Neural cell (in vitro differentiated cells): ENCODE measurements at regions not wholly inside any gene's neighbourhood (a gene's known extent, or its start where the extent isn't known, plus 50 kb on each side); places are given as distances from the start of the nearest gene placed in this dataset.

Source experiments
- H2AFZ ChIP-seq: fragments of 200-600, 300-800 bp; sonication (generic), shearing (Covaris generic); 2 replicates; pipeline ENCODE4 v1.6.0; 2014; ENCODE audit warnings: low read depth, mild to moderate bottlenecking, antibody characterized with exemption, low read length, moderate library complexity
- H3F3A ChIP-seq: fragments of 200-600 bp; shearing (Covaris generic); 2 replicates; pipeline ENCODE4 v1.6.1; 2016; ENCODE audit warnings: mild to moderate bottlenecking, moderate library complexity, mixed read lengths, antibody characterized with exemption, low read length; ENCODE audit not compliant: insufficient read depth, poor library complexity, severe bottlenecking
- H3K27ac ChIP-seq: fragments of 200-600, 300-800 bp; sonication (generic), shearing (Covaris generic); 2 replicates; pipeline ENCODE4 v1.5.1; 2014; ENCODE audit warnings: mild to moderate bottlenecking, low read length, moderate library complexity
- H3K27me3 ChIP-seq: fragments of 300-800, 200-600 bp; sonication (generic), shearing (Covaris generic); 2 replicates; pipeline ENCODE4 v1.6.0; 2014; ENCODE audit warnings: mild to moderate bottlenecking, low read depth, low read length, moderate library complexity; ENCODE audit not compliant: insufficient read depth
- H3K36me3 ChIP-seq: fragments of 300-800, 200-600 bp; sonication (generic), shearing (Covaris generic); 2 replicates; pipeline ENCODE4 v1.5.1; 2014; ENCODE audit warnings: mild to moderate bottlenecking, antibody characterized with exemption, low read length, moderate library complexity; ENCODE audit not compliant: insufficient read depth
- H3K4me2 ChIP-seq: fragments of 300-800, 200-600 bp; sonication (generic), shearing (Covaris generic); 2 replicates; pipeline ENCODE4 v1.6.0; 2014; ENCODE audit warnings: mild to moderate bottlenecking, low read length
- H3K4me3 ChIP-seq: fragments of 300-800, 200-600 bp; sonication (generic), shearing (Covaris generic); 2 replicates; pipeline ENCODE4 v1.5.1; 2014; ENCODE audit warnings: mild to moderate bottlenecking, low read length, moderate library complexity
- H3K79me2 ChIP-seq: fragments of 200-600 bp; shearing (Covaris generic); replicated peaks from 2 replicates; pipeline ENCODE4 v1.6.0; 2014; ENCODE audit warnings: mild to moderate bottlenecking, low read length, moderate library complexity; ENCODE audit not compliant: insufficient read depth
- H3K9ac ChIP-seq: fragments of 300-800, 200-600 bp; sonication (generic), shearing (Covaris generic); 2 replicates; pipeline ENCODE4 v1.6.1; 2016; ENCODE audit warnings: mild to moderate bottlenecking, low read length, mixed read lengths
- H3K9me2 ChIP-seq: fragments of 200-600 bp; shearing (Covaris generic); 2 replicates; pipeline ENCODE4 v1.6.1; 2016; ENCODE audit warnings: mild to moderate bottlenecking, low read length, mixed read lengths; ENCODE audit not compliant: insufficient read depth
- H3K9me3 ChIP-seq: fragments of 200-600, 300-800 bp; sonication (generic), shearing (Covaris generic); 2 replicates; pipeline ENCODE4 v1.6.1; 2016; ENCODE audit warnings: mild to moderate bottlenecking, mixed run types, low read length, moderate library complexity, mixed read lengths
- H4K20me1 ChIP-seq: fragments of 200-600 bp; shearing (Covaris generic); 2 replicates; pipeline ENCODE4 v1.6.1; 2016; ENCODE audit warnings: mild to moderate bottlenecking, mixed run types; ENCODE audit not compliant: insufficient read depth
- EP300 ChIP-seq: fragments of 450-650 bp; conservative IDR thresholded peaks from 2 replicates; pipeline ENCODE4 v1.6.1; 2014; ENCODE audit warnings: antibody characterized with exemption, mild to moderate bottlenecking, moderate library complexity; ENCODE audit not compliant: poor library complexity, severe bottlenecking
- EZH2 ChIP-seq: fragments of 200-600, 300-800 bp; shearing (Covaris generic), sonication (generic); IDR thresholded peaks from 2 replicates; pipeline ENCODE4 v1.6.1; 2014; ENCODE audit warnings: antibody characterized with exemption, low read length, borderline replicate concordance, mild to moderate bottlenecking; ENCODE audit not compliant: insufficient read depth, poor library complexity, severe bottlenecking
- MXI1 ChIP-seq: fragments of 450-650 bp; conservative IDR thresholded peaks from 2 replicates; pipeline ENCODE4 v1.6.1; 2014; ENCODE audit warnings: antibody characterized with exemption, mild to moderate bottlenecking; ENCODE audit not compliant: poor library complexity, severe bottlenecking
- POLR2AphosphoS5 ChIP-seq: IDR thresholded peaks from 2 replicates; pipeline ENCODE4 v1.6.1; 2012
- RAD21 ChIP-seq: fragments of 450-650 bp; conservative IDR thresholded peaks from 2 replicates; pipeline ENCODE4 v1.6.1; 2014; ENCODE audit warnings: antibody characterized with exemption, mild to moderate bottlenecking, moderate library complexity
- SMC3 ChIP-seq: fragments of 450-650 bp; conservative IDR thresholded peaks from 2 replicates; pipeline ENCODE4 v1.6.1; 2014; ENCODE audit warnings: antibody characterized with exemption, mild to moderate bottlenecking, moderate library complexity; ENCODE audit not compliant: poor library complexity
- TAF1 ChIP-seq: IDR thresholded peaks from 2 replicates; pipeline ENCODE4 v1.6.1; 2012; ENCODE audit warnings: low read depth
- TF ChIP-seq, protein P1 (sequence below): IDR thresholded peaks from 2 replicates; pipeline ENCODE4 v1.6.1; 2012; ENCODE audit warnings: borderline replicate concordance
- TF ChIP-seq, protein P2 (sequence below): fragments of 450-650 bp; IDR thresholded peaks from 2 replicates; pipeline ENCODE4 v1.5.1; 2014; ENCODE audit warnings: antibody characterized with exemption, mild to moderate bottlenecking, moderate library complexity; ENCODE audit not compliant: poor library complexity, severe bottlenecking

DNA sequence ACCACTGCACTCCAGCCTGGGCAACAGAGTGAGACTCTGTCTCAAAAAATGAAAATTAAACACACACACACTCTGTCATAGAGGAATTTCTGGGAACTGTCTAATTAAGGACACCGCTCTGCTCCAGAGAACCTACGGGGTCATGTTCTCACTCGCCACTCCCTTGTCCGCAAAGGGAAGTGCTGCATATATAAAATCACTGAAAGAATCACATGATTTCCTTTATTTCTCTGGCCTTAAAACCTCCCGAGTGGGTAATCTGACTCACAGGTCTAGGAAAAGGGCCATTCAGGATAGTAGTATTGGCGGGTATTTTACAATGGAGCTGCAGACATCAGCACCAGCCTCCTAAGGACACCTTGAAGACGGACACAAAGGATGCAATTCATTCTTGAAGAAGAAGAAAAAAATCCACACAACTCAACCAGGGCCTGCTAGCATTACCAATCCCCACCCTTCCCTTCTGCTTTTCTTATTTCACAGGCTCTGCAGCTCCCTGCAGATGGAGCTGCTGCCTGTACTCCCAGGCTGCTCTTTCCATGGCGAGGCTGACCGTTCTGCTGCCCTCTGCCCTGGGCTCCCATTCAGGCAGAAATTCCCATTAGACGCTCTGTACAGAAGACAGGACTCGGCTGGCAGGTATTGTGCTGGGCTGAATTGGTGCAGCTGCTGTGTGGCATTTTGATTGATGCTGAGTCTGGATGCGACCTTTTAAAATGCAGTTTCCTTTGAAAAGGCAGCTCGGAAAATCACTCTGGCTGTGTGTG, 53.3 kb upstream of the FAM89A start:
- H3K27me3 ChIP-seq = no peaks in the 10 kb centered on the region

DNA sequence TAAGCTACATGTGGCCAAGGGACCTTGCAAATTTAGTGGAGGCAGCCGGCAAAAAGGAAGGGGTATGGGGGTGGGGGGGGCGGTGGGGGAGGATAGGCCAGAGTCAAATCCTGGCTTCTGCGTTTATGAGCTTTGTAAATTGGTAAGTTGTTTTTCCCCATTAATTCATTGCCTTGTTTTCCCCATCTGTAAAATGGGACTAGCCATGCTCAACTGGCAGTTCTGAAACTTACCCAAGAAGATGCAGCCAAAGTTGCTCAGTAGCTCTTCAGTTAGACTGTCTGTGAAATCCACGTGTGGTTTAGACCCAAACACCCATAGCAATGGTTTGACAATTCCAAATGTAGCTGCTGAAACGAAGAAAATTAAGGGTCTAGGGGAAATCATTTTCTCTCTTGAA, 52.3 kb upstream of the FAM89A start:
- Histone ChIP-seq H3K27ac (no peak overlapping the region), H3K9me2 (no peaks in the 10 kb centered on the region), H3K9ac (no peak overlapping the region), H3K36me3 (no peaks in the 10 kb centered on the region), H3K4me2 (no peak overlapping the region), H3K27me3 (no peaks in the 10 kb centered on the region), H2AFZ (no peak overlapping the region), H3K4me3 (no peak overlapping the region), H3K9me3 (no peaks in the 10 kb centered on the region), H3F3A (no peaks in the 10 kb centered on the region), H4K20me1 (no peaks in the 10 kb centered on the region), H3K79me2 (no peaks in the 10 kb centered on the region)
- TF ChIP-seq, protein P1, sequence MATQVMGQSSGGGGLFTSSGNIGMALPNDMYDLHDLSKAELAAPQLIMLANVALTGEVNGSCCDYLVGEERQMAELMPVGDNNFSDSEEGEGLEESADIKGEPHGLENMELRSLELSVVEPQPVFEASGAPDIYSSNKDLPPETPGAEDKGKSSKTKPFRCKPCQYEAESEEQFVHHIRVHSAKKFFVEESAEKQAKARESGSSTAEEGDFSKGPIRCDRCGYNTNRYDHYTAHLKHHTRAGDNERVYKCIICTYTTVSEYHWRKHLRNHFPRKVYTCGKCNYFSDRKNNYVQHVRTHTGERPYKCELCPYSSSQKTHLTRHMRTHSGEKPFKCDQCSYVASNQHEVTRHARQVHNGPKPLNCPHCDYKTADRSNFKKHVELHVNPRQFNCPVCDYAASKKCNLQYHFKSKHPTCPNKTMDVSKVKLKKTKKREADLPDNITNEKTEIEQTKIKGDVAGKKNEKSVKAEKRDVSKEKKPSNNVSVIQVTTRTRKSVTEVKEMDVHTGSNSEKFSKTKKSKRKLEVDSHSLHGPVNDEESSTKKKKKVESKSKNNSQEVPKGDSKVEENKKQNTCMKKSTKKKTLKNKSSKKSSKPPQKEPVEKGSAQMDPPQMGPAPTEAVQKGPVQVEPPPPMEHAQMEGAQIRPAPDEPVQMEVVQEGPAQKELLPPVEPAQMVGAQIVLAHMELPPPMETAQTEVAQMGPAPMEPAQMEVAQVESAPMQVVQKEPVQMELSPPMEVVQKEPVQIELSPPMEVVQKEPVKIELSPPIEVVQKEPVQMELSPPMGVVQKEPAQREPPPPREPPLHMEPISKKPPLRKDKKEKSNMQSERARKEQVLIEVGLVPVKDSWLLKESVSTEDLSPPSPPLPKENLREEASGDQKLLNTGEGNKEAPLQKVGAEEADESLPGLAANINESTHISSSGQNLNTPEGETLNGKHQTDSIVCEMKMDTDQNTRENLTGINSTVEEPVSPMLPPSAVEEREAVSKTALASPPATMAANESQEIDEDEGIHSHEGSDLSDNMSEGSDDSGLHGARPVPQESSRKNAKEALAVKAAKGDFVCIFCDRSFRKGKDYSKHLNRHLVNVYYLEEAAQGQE = no peak
- TF ChIP-seq RAD21 (no peak), POLR2AphosphoS5 (no peak), MXI1 (no peak), TAF1 (no peak), EP300 (no peak), SMC3 (no peak), EZH2 (no peak)
- TF ChIP-seq, protein P2, sequence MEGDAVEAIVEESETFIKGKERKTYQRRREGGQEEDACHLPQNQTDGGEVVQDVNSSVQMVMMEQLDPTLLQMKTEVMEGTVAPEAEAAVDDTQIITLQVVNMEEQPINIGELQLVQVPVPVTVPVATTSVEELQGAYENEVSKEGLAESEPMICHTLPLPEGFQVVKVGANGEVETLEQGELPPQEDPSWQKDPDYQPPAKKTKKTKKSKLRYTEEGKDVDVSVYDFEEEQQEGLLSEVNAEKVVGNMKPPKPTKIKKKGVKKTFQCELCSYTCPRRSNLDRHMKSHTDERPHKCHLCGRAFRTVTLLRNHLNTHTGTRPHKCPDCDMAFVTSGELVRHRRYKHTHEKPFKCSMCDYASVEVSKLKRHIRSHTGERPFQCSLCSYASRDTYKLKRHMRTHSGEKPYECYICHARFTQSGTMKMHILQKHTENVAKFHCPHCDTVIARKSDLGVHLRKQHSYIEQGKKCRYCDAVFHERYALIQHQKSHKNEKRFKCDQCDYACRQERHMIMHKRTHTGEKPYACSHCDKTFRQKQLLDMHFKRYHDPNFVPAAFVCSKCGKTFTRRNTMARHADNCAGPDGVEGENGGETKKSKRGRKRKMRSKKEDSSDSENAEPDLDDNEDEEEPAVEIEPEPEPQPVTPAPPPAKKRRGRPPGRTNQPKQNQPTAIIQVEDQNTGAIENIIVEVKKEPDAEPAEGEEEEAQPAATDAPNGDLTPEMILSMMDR = no peak

More for the DNA sequence above, 53.3 kb upstream of the FAM89A start:
- Histone ChIP-seq H3K27ac (peak overlapping the region; percentile 77), H3K4me3 (peak overlapping the region; percentile 56), H3K9me3 (no peaks in the 10 kb centered on the region), H3K4me2 (peak overlapping the region; percentile 52), H4K20me1 (no peaks in the 10 kb centered on the region), H3F3A (no peaks in the 10 kb centered on the region), H2AFZ (peak overlapping the region; percentile 61), H3K79me2 (no peaks in the 10 kb centered on the region), H3K9ac (peak overlapping the region; percentile 63), H3K36me3 (no peaks in the 10 kb centered on the region), H3K9me2 (no peaks in the 10 kb centered on the region)
- no peak for TF ChIP-seq MXI1
- TF ChIP-seq TAF1 = no peak
- peak; percentile 69 for TF ChIP-seq RAD21
- peak; percentile 75 for TF ChIP-seq EP300
- TF ChIP-seq, protein P1 = peak; percentile 67
- TF ChIP-seq, protein P2 = peak; percentile 71
- TF ChIP-seq EZH2 = no peak
- TF ChIP-seq SMC3 = peak; percentile 71
- peak; percentile 53 for TF ChIP-seq POLR2AphosphoS5
